H9 (cell line): ENCODE measurements at regions not wholly inside any gene's neighbourhood (a gene's known extent, or its start where the extent isn't known, plus 50 kb on each side); places are given as distances from the start of the nearest gene placed in this dataset.

Experiments used
- DNase-seq: peaks from one replicate; pipeline ENCODE4 v3.0.0-alpha.2; 2017
- H2AFZ ChIP-seq: one replicate; pipeline ENCODE4 v1.6.1; 2013; ENCODE audit warnings: mild to moderate bottlenecking, low read length, control low read depth, moderate library complexity
- H2AK5ac ChIP-seq: 2 replicates; pipeline ENCODE4 v1.6.1; 2013; ENCODE audit warnings: low read length, control low read depth, mixed read lengths; ENCODE audit not compliant: insufficient read length
- H2BK120ac ChIP-seq: one replicate; pipeline ENCODE4 v1.6.1; 2013; ENCODE audit warnings: low read depth, mild to moderate bottlenecking, low read length, control low read depth, inconsistent platforms; ENCODE audit not compliant: poor library complexity, severe bottlenecking
- H2BK12ac ChIP-seq: 2 replicates; pipeline ENCODE4 v1.6.1; 2013; ENCODE audit warnings: low read length, control low read depth, mixed read lengths, low read depth; ENCODE audit not compliant: insufficient read length
- H2BK15ac ChIP-seq: 2 replicates; pipeline ENCODE4 v1.6.1; 2013; ENCODE audit warnings: low read depth, low read length, control low read depth
- H2BK20ac ChIP-seq: one replicate; pipeline ENCODE4 v1.6.1; 2013; ENCODE audit warnings: low read depth, mild to moderate bottlenecking, low read length, control low read depth, inconsistent platforms; ENCODE audit not compliant: poor library complexity, severe bottlenecking
- H2BK5ac ChIP-seq: 2 replicates; pipeline ENCODE4 v1.6.1; 2013; ENCODE audit warnings: low read length, control low read depth, mixed read lengths; ENCODE audit not compliant: insufficient read length
- H3K14ac ChIP-seq: 2 replicates; pipeline ENCODE4 v1.6.1; 2013; ENCODE audit warnings: low read length, control low read depth; ENCODE audit not compliant: insufficient read depth
- H3K18ac ChIP-seq: 2 replicates; pipeline ENCODE4 v1.6.1; 2013; ENCODE audit warnings: low read depth, mild to moderate bottlenecking, mixed read lengths, low read length, control low read depth; ENCODE audit not compliant: insufficient read length
- H3K23ac ChIP-seq: 2 replicates; pipeline ENCODE4 v1.6.1; 2013; ENCODE audit warnings: low read length, control low read depth, mixed read lengths, low read depth; ENCODE audit not compliant: insufficient read length
- H3K23me2 ChIP-seq: 2 replicates; pipeline ENCODE4 v1.6.1; 2013; ENCODE audit warnings: low read depth, mild to moderate bottlenecking, mixed read lengths, low read length, control low read depth; ENCODE audit not compliant: insufficient read length, poor library complexity, severe bottlenecking
- H3K27ac ChIP-seq: 2 replicates; pipeline ENCODE4 v1.5.1; 2013; ENCODE audit warnings: low read length, control low read depth, mixed read lengths, low read depth; ENCODE audit not compliant: insufficient read length
- H3K27me3 ChIP-seq: 2 replicates; pipeline ENCODE4 v1.6.1; 2013; ENCODE audit warnings: low read length, control low read depth, inconsistent platforms; ENCODE audit not compliant: insufficient read depth
- H3K4ac ChIP-seq: 2 replicates; pipeline ENCODE4 v1.6.1; 2013; ENCODE audit warnings: low read depth, mild to moderate bottlenecking, control low read depth, inconsistent platforms, low read length, moderate library complexity
- H3K4me1 ChIP-seq: 2 replicates; pipeline ENCODE4 v1.6.1; 2013; ENCODE audit warnings: low read length, control low read depth, inconsistent platforms; ENCODE audit not compliant: insufficient read depth
- H3K4me2 ChIP-seq: 2 replicates; pipeline ENCODE4 v1.6.1; 2013; ENCODE audit warnings: low read length, control low read depth, mixed read lengths; ENCODE audit not compliant: insufficient read length, insufficient read depth
- H3K56ac ChIP-seq: 2 replicates; pipeline ENCODE4 v1.6.1; 2013; ENCODE audit warnings: low read depth, mild to moderate bottlenecking, mixed read lengths, low read length, control low read depth; ENCODE audit not compliant: insufficient read length
- H3K79me1 ChIP-seq: 2 replicates; pipeline ENCODE4 v1.6.1; 2013; ENCODE audit warnings: low read depth, mild to moderate bottlenecking, moderate library complexity, low read length, control low read depth, inconsistent platforms; ENCODE audit not compliant: insufficient read depth, poor library complexity, severe bottlenecking
- H3K79me2 ChIP-seq: 2 replicates; pipeline ENCODE4 v1.6.1; 2013; ENCODE audit warnings: low read length, control low read depth, inconsistent platforms; ENCODE audit not compliant: insufficient read depth
- H3K9ac ChIP-seq: 2 replicates; pipeline ENCODE4 v1.6.1; 2013; ENCODE audit warnings: low read length, control low read depth, mixed read lengths; ENCODE audit not compliant: insufficient read length; ENCODE audit errors: extremely low read depth
- H3K9me3 ChIP-seq: one replicate; pipeline ENCODE4 v1.6.1; 2013; ENCODE audit warnings: low read depth, low read length, inconsistent platforms; ENCODE audit not compliant: control insufficient read depth
- H3T11ph ChIP-seq: one replicate; pipeline ENCODE4 v1.6.1; 2013; ENCODE audit warnings: mild to moderate bottlenecking, low read length, control low read depth, inconsistent platforms
- H4K20me1 ChIP-seq: one replicate; pipeline ENCODE4 v1.6.1; 2013; ENCODE audit not compliant: control insufficient read depth, insufficient read length, insufficient read depth
- H4K5ac ChIP-seq: 2 replicates; pipeline ENCODE4 v1.6.1; 2013; ENCODE audit warnings: low read depth, mild to moderate bottlenecking, mixed read lengths, low read length, control low read depth; ENCODE audit not compliant: insufficient read length
- H4K8ac ChIP-seq: replicated peaks from 2 replicates; pipeline ENCODE4 v1.6.1; 2013; ENCODE audit warnings: low read length, control low read depth, mixed read lengths, low read depth; ENCODE audit not compliant: insufficient read length
- H4K91ac ChIP-seq: 2 replicates; pipeline ENCODE4 v1.6.1; 2013; ENCODE audit warnings: low read depth, mild to moderate bottlenecking, moderate library complexity, mixed read lengths, low read length, control low read depth; ENCODE audit not compliant: insufficient read length
- H3K27ac Mint-ChIP-seq, 3 experiments: 2 replicates in 2 of 3; 3 replicates in 1 of 3; pipeline ENCODE4 v1.8.0; 2020 to 2021; ENCODE audit warnings: mixed read lengths in 3 of 3, mild to moderate bottlenecking in 1 of 3, moderate library complexity in 1 of 3
- H3K27me3 Mint-ChIP-seq: 2 replicates; pipeline ENCODE4 v1.8.0; 2021; ENCODE audit warnings: low read depth, mild to moderate bottlenecking, moderate library complexity, mixed read lengths
- H3K36me3 Mint-ChIP-seq, 3 experiments: 2 replicates in 2 of 3; 3 replicates in 1 of 3; pipeline ENCODE4 v1.8.0; 2020 to 2021; ENCODE audit warnings: low read depth in 3 of 3, mixed read lengths in 3 of 3; ENCODE audit not compliant: insufficient read depth in 1 of 3
- H3K4me1 Mint-ChIP-seq, 2 experiments: 2 replicates each; pipeline ENCODE4 v1.8.0; 2020; ENCODE audit warnings: mixed read lengths in 2 of 2
- H3K4me3 Mint-ChIP-seq, 2 experiments: 2 replicates in 1 of 2; 3 replicates in 1 of 2; pipeline ENCODE4 v1.8.0; 2020 to 2021; ENCODE audit warnings: mild to moderate bottlenecking in 2 of 2, mixed read lengths in 2 of 2, moderate library complexity in 1 of 2
- H3K9me3 Mint-ChIP-seq, 2 experiments: 2 replicates in 1 of 2; 3 replicates in 1 of 2; pipeline ENCODE4 v1.8.0; 2020; ENCODE audit warnings: mild to moderate bottlenecking in 2 of 2, mixed read lengths in 2 of 2, moderate library complexity in 1 of 2
- WGBS: extraction: QIAGEN DNeasy Blood & Tissue Kit; methylation state at CpG from one replicate; pipeline ENCODE4 v1.1.7; 2013; ENCODE audit warnings: missing lambda C conversion rate, low lambda C conversion rate, mixed read lengths; ENCODE audit not compliant: insufficient read length; ENCODE audit errors: extremely low coverage; 5-methylcytosine and 5-hydroxymethylcytosine counted together
- TF ChIP-seq, protein P1 (sequence below): fragments of 200-600 bp; sonication (generic); conservative IDR thresholded peaks from 3 replicates; pipeline ENCODE4 v1.8.0; 2021; ENCODE audit warnings: antibody characterized with exemption, mild to moderate bottlenecking

DNA sequence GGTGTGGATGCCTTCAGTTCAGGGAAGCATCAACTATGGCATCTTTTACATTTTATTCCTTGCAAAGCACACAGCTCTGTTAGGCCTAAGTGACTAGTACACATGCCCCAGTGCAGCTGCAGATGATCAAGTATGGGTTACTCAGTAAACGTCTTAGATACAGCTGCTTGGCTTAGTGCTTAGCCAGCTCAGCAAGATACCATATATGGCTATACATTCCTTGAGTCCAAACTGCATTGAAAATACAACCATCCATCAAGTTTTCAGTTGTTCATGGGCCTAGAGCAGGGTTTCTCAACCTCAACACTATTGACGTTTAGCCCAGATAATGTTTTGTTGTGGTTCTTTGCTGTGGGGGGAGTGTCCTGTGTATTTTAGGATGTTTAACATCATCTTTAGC lies 769.9 kb downstream of the TSN start:
- H3K18ac ChIP-seq, result no peak overlapping the region
- H3K4me2 ChIP-seq, result no peak overlapping the region
- no peak overlapping the region for H4K5ac ChIP-seq
- H3K27me3 Mint-ChIP-seq, result no peaks in the 10 kb centered on the region
- H4K8ac ChIP-seq, result no peak overlapping the region
- no peaks in the 10 kb centered on the region for H3K23me2 ChIP-seq
- H3K79me1 ChIP-seq, result no peaks in the 10 kb centered on the region
- no peak overlapping the region for H3K23ac ChIP-seq
- no peak overlapping the region for H3K4me3 Mint-ChIP-seq
- H3K9ac ChIP-seq, result no peak overlapping the region
- H4K91ac ChIP-seq, result no peak overlapping the region
- H3K4me1 ChIP-seq, result no peaks in the 10 kb centered on the region
- H2BK5ac ChIP-seq, result no peak overlapping the region
- H3K9me3 ChIP-seq, result no peaks in the 10 kb centered on the region
- H2AK5ac ChIP-seq, result no peak overlapping the region
- no peak overlapping the region for H2BK120ac ChIP-seq
- TF ChIP-seq, protein P1, sequence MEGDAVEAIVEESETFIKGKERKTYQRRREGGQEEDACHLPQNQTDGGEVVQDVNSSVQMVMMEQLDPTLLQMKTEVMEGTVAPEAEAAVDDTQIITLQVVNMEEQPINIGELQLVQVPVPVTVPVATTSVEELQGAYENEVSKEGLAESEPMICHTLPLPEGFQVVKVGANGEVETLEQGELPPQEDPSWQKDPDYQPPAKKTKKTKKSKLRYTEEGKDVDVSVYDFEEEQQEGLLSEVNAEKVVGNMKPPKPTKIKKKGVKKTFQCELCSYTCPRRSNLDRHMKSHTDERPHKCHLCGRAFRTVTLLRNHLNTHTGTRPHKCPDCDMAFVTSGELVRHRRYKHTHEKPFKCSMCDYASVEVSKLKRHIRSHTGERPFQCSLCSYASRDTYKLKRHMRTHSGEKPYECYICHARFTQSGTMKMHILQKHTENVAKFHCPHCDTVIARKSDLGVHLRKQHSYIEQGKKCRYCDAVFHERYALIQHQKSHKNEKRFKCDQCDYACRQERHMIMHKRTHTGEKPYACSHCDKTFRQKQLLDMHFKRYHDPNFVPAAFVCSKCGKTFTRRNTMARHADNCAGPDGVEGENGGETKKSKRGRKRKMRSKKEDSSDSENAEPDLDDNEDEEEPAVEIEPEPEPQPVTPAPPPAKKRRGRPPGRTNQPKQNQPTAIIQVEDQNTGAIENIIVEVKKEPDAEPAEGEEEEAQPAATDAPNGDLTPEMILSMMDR, result no peak
- no peaks in the 10 kb centered on the region for H3K27me3 ChIP-seq
- no peak for DNase-seq
- peaks cover 2% of the 10 kb centered on the region in 2 experiments; a peak in 1 of 4 replicates for H3K4me1 Mint-ChIP-seq
- no peak overlapping the region for H3K27ac ChIP-seq
- H3K27ac Mint-ChIP-seq, result no peak overlapping the region
- H2BK15ac ChIP-seq, result no peak overlapping the region
- H3K56ac ChIP-seq, result no peak overlapping the region
- H2BK20ac ChIP-seq, result no peak overlapping the region
- H2AFZ ChIP-seq, result no peak overlapping the region
- H3K9me3 Mint-ChIP-seq, result no peaks in the 10 kb centered on the region
- H3T11ph ChIP-seq, result no peak overlapping the region
- H3K79me2 ChIP-seq, result no peaks in the 10 kb centered on the region
- H3K4ac ChIP-seq, result no peak overlapping the region
- no peak overlapping the region for H3K14ac ChIP-seq
- no peaks in the 10 kb centered on the region; a peak in 1 of 7 replicates for H3K36me3 Mint-ChIP-seq
- H2BK12ac ChIP-seq, result no peak overlapping the region
- no CpG with 5 or more reads among the region's 2 CpGs for WGBS
- H4K20me1 ChIP-seq, result no peaks in the 10 kb centered on the region
